ENCODE measurements at regions not wholly inside any gene's neighbourhood (a gene's known extent, or its start where the extent isn't known, plus 50 kb on each side); places are given as distances from the start of the nearest gene placed in this dataset.

- TF ChIP-seq POLR2AphosphoS5 (IDR thresholded peaks at IDR 0.05; ENCODE audit: borderline replicate concordance, low read depth, low read length) (no peak), FOXP2 (optimal IDR thresholded peaks at IDR 0.05; ENCODE audit: control extremely low read depth, extremely low read length, insufficient read depth) (no peak)
Observed at GRCh38 chr1:185551008-185551407, 183.2 kb upstream of the HMCN1 start.

All from SK-N-MC (cell line).